ENCODE measurements at regions not wholly inside any gene's neighbourhood (a gene's known extent, or its start where the extent isn't known, plus 50 kb on each side); places are given as distances from the start of the nearest gene placed in this dataset.

DNA sequence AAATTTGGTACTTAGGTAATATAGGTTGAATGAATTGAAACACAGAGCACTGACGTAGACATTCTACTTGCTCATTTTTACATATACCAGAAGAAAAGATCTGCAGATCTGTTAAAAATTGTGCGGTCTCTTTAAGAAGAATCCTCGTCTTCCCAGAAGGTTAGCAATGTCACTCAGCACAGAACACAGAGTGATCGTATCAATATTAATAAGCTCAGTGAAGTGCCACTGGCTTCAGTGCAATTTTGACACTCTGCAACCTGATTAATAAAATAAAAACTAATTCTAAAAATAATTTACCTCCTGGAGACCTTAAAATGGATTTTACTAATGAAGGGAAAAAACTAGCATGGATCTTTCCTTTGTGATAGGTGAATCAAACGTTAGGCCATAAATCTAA lies 356.1 kb upstream of the DMAC1 start:
- no peak for DNase-seq (ENCODE audit: low read depth, low spot score)
- H3K36me3 ChIP-seq (ENCODE audit: control insufficient read depth in 2 of 2, extremely low read depth in 1 of 2, insufficient read depth in 2 of 2, low read length in 2 of 2): no peaks in the 10 kb centered on the region
- no peak overlapping the region for H3K4me3 ChIP-seq (replicated peaks in 1 of 3; ENCODE audit: insufficient read depth in 1 of 3, low read depth in 1 of 3, low read length in 3 of 3)
- no peaks in the 10 kb centered on the region for H4K20me1 ChIP-seq (replicated peaks; ENCODE audit: control insufficient read depth, extremely low read depth, insufficient read depth, low read length)
- H3K9me1 ChIP-seq (replicated peaks; ENCODE audit: control insufficient read depth, extremely low read depth, insufficient read depth, low read length): no peaks in the 10 kb centered on the region
- no peaks in the 10 kb centered on the region for H3K9me3 ChIP-seq (replicated peaks; ENCODE audit: control insufficient read depth, insufficient read depth, low read length)
- H3K27me3 ChIP-seq (ENCODE audit: control insufficient read depth in 2 of 2, insufficient read depth in 2 of 2, low read length in 2 of 2): no peaks in the 10 kb centered on the region
- H3K4me2 ChIP-seq (ENCODE audit: insufficient read depth, low read length): no peak overlapping the region
- TF ChIP-seq GATA2 (IDR thresholded peaks at IDR 0.05; ENCODE audit: insufficient read depth, insufficient read length, low read depth, low read length) (no peak), EZH2 (IDR thresholded peaks at IDR 0.05; ENCODE audit: borderline replicate concordance, low read depth, low read length, severe bottlenecking) (no peak), FOS (IDR thresholded peaks at IDR 0.05; ENCODE audit: borderline replicate concordance, insufficient read depth, low read length) (no peak), POLR2A (IDR thresholded peaks at IDR 0.05; ENCODE audit: low read depth, low read length) (no peak), POLR2AphosphoS5 (IDR thresholded peaks at IDR 0.05; ENCODE audit: insufficient read depth, low read depth, low read length) (no peak), JUN (IDR thresholded peaks at IDR 0.05; ENCODE audit: borderline replicate concordance, insufficient read depth, insufficient read length, low read depth) (no peak), MYC (IDR thresholded peaks at IDR 0.05; ENCODE audit: low read depth, low read length) (no peak)
- TF ChIP-seq, protein P1, sequence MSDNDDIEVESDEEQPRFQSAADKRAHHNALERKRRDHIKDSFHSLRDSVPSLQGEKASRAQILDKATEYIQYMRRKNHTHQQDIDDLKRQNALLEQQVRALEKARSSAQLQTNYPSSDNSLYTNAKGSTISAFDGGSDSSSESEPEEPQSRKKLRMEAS (IDR thresholded peaks at IDR 0.05; ENCODE audit: insufficient read depth, insufficient read length): no peak
- TF ChIP-seq, protein P2, sequence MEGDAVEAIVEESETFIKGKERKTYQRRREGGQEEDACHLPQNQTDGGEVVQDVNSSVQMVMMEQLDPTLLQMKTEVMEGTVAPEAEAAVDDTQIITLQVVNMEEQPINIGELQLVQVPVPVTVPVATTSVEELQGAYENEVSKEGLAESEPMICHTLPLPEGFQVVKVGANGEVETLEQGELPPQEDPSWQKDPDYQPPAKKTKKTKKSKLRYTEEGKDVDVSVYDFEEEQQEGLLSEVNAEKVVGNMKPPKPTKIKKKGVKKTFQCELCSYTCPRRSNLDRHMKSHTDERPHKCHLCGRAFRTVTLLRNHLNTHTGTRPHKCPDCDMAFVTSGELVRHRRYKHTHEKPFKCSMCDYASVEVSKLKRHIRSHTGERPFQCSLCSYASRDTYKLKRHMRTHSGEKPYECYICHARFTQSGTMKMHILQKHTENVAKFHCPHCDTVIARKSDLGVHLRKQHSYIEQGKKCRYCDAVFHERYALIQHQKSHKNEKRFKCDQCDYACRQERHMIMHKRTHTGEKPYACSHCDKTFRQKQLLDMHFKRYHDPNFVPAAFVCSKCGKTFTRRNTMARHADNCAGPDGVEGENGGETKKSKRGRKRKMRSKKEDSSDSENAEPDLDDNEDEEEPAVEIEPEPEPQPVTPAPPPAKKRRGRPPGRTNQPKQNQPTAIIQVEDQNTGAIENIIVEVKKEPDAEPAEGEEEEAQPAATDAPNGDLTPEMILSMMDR (IDR thresholded peaks at IDR 0.05; ENCODE audit: extremely low read depth in 1 of 2, insufficient read depth in 1 of 2, low read depth in 1 of 2, low read length in 2 of 2): no peak
- no peaks in the 10 kb centered on the region for H3K79me2 ChIP-seq (ENCODE audit: control insufficient read depth, insufficient read depth, low read length)
- H3K27ac ChIP-seq (ENCODE audit: insufficient read depth, low read depth, low read length): no peak overlapping the region
- H3K9ac ChIP-seq (replicated peaks; ENCODE audit: extremely low read depth, insufficient read depth, low read length): no peak overlapping the region
- no peak overlapping the region for H2AFZ ChIP-seq (ENCODE audit: low read depth, low read length)
- dilution Hi-C loops (cut with MboI; ENCODE audit: extremely low pct_ligation_motif_present, low sequenced_read_pairs): no loop called here
- H3K4me1 ChIP-seq (ENCODE audit: control insufficient read depth, extremely low read depth, insufficient read depth, low read length): no peaks in the 10 kb centered on the region
- no TSS peak for BruUV-seq (replicated peaks)
- ChIA-PET POLR2A (no interaction called here), CTCF (no interaction called here)
- no peak for FAIRE-seq
- intact Hi-C loops (cut with micrococcal nuclease): no loop called here

Data from endothelial cell of umbilical vein (primary cell).